Muscle layer of duodenum (tissue), 2 donors: ENCODE measurements at regions not wholly inside any gene's neighbourhood (a gene's known extent, or its start where the extent isn't known, plus 50 kb on each side); places are given as distances from the start of the nearest gene placed in this dataset.

Experiments used
- H3K27ac ChIP-seq: one replicate; pipeline ENCODE4 v1.7.0; 2013; ENCODE audit warnings: mild to moderate bottlenecking, low read length
- H3K27me3 ChIP-seq: one replicate; pipeline ENCODE4 v1.7.0; 2013; ENCODE audit warnings: low read depth, mild to moderate bottlenecking, control low read depth, low read length
- H3K36me3 ChIP-seq, 2 donors: one replicate each; pipeline ENCODE4 v1.7.0; 2013; ENCODE audit warnings: low read length in 2 of 2, control low read depth in 1 of 2, mild to moderate bottlenecking in 1 of 2; ENCODE audit not compliant: insufficient read depth in 2 of 2, control insufficient read depth in 1 of 2
- H3K4me1 ChIP-seq, 2 donors: one replicate each; pipeline ENCODE4 v1.7.0; 2013; ENCODE audit warnings: low read length in 2 of 2, mild to moderate bottlenecking in 2 of 2, control low read depth in 1 of 2, moderate library complexity in 1 of 2; ENCODE audit not compliant: insufficient read depth in 2 of 2, control insufficient read depth in 1 of 2
- H3K4me3 ChIP-seq, 2 donors: one replicate each; pipeline ENCODE4 v1.7.0; 2013; ENCODE audit warnings: low read length in 2 of 2, low read depth in 1 of 2, mild to moderate bottlenecking in 1 of 2
- H3K9me3 ChIP-seq, 2 donors: one replicate each; pipeline ENCODE4 v1.7.0; 2013; ENCODE audit warnings: low read length in 2 of 2, control low read depth in 1 of 2, mild to moderate bottlenecking in 1 of 2; ENCODE audit not compliant: control insufficient read depth in 1 of 2
- donor health status: healthy.

- H3K27ac ChIP-seq, result no peak overlapping the region
- H3K4me1 ChIP-seq, result no peaks in the 10 kb centered on the region
- no peaks in the 10 kb centered on the region for H3K27me3 ChIP-seq
- H3K36me3 ChIP-seq, result no peaks in the 10 kb centered on the region
- H3K4me3 ChIP-seq, result no peak overlapping the region
- no peaks in the 10 kb centered on the region for H3K9me3 ChIP-seq
Measured at GRCh38 chr1:239263801-239264200, 122.6 kb upstream of the CHRM3 start.

- H3K9me3 ChIP-seq, result no peaks in the 10 kb centered on the region
- no peaks in the 10 kb centered on the region for H3K4me1 ChIP-seq
- no peaks in the 10 kb centered on the region for H3K36me3 ChIP-seq
- no peak overlapping the region for H3K27ac ChIP-seq
- H3K27me3 ChIP-seq, result no peaks in the 10 kb centered on the region
- no peak overlapping the region for H3K4me3 ChIP-seq
Measured at GRCh38 chr1:239262538-239262937, 123.8 kb upstream of the CHRM3 start.

GRCh38 chr1:239261521-239261920, 124.8 kb upstream of the CHRM3 start:
- Histone ChIP-seq H3K4me1 (no peaks in the 10 kb centered on the region), H3K27ac (no peak overlapping the region), H3K36me3 (no peaks in the 10 kb centered on the region), H3K4me3 (no peak overlapping the region), H3K27me3 (no peaks in the 10 kb centered on the region), H3K9me3 (no peaks in the 10 kb centered on the region)

- H3K36me3 ChIP-seq, result no peaks in the 10 kb centered on the region
- no peak overlapping the region for H3K27ac ChIP-seq
- H3K9me3 ChIP-seq, result no peaks in the 10 kb centered on the region
- no peaks in the 10 kb centered on the region for H3K27me3 ChIP-seq
- H3K4me3 ChIP-seq, result no peak overlapping the region
- H3K4me1 ChIP-seq, result no peaks in the 10 kb centered on the region
Measured at GRCh38 chr1:239260842-239261241, 125.5 kb upstream of the CHRM3 start.

- Histone ChIP-seq H3K4me1 (no peaks in the 10 kb centered on the region), H3K27ac (no peak overlapping the region), H3K9me3 (no peaks in the 10 kb centered on the region), H3K27me3 (no peaks in the 10 kb centered on the region), H3K4me3 (no peak overlapping the region), H3K36me3 (no peaks in the 10 kb centered on the region)
Measured at GRCh38 chr1:239255628-239256160, 130.7 kb upstream of the CHRM3 start.

- Histone ChIP-seq H3K4me1 (no peaks in the 10 kb centered on the region), H3K9me3 (no peaks in the 10 kb centered on the region), H3K27me3 (no peaks in the 10 kb centered on the region), H3K36me3 (no peaks in the 10 kb centered on the region), H3K4me3 (no peak overlapping the region), H3K27ac (no peak overlapping the region)
Measured at GRCh38 chr1:239254999-239255398, 131.4 kb upstream of the CHRM3 start.

GRCh38 chr1:239253032-239253431, 133.3 kb upstream of the CHRM3 start:
- no peaks in the 10 kb centered on the region for H3K9me3 ChIP-seq
- H3K4me3 ChIP-seq, result no peak overlapping the region
- H3K36me3 ChIP-seq, result no peaks in the 10 kb centered on the region
- no peaks in the 10 kb centered on the region for H3K27me3 ChIP-seq
- no peaks in the 10 kb centered on the region for H3K4me1 ChIP-seq
- no peak overlapping the region for H3K27ac ChIP-seq

- H3K9me3 ChIP-seq, result no peaks in the 10 kb centered on the region
Measured at GRCh38 chr1:239250353-239251035, 135.9 kb upstream of the CHRM3 start.

GRCh38 chr1:239247285-239247684, 139.1 kb upstream of the CHRM3 start:
- H3K27ac ChIP-seq, result no peak overlapping the region
- no peaks in the 10 kb centered on the region for H3K27me3 ChIP-seq
- H3K4me1 ChIP-seq, result no peaks in the 10 kb centered on the region
- no peak overlapping the region for H3K4me3 ChIP-seq
- H3K36me3 ChIP-seq, result no peaks in the 10 kb centered on the region
- H3K9me3 ChIP-seq, result no peaks in the 10 kb centered on the region

More at GRCh38 chr1:239250353-239251035, 135.9 kb upstream of the CHRM3 start:
- no peaks in the 10 kb centered on the region for H3K36me3 ChIP-seq
- no peak overlapping the region for H3K4me3 ChIP-seq
- H3K27me3 ChIP-seq, result no peaks in the 10 kb centered on the region
- no peak overlapping the region for H3K27ac ChIP-seq
- no peaks in the 10 kb centered on the region for H3K4me1 ChIP-seq

- Histone ChIP-seq H3K9me3 (no peaks in the 10 kb centered on the region), H3K27ac (no peak overlapping the region), H3K36me3 (no peaks in the 10 kb centered on the region), H3K27me3 (no peaks in the 10 kb centered on the region), H3K4me1 (no peaks in the 10 kb centered on the region), H3K4me3 (no peak overlapping the region)
Measured at GRCh38 chr1:239244084-239244483, 142.3 kb upstream of the CHRM3 start.

- Histone ChIP-seq H3K36me3 (no peaks in the 10 kb centered on the region), H3K4me1 (no peaks in the 10 kb centered on the region), H3K27ac (no peak overlapping the region), H3K27me3 (no peaks in the 10 kb centered on the region), H3K4me3 (no peak overlapping the region), H3K9me3 (no peaks in the 10 kb centered on the region)
Measured at GRCh38 chr1:239243006-239243405, 143.4 kb upstream of the CHRM3 start.

- Histone ChIP-seq H3K4me3 (no peak overlapping the region), H3K27ac (no peak overlapping the region), H3K4me1 (no peaks in the 10 kb centered on the region), H3K9me3 (no peaks in the 10 kb centered on the region), H3K27me3 (no peaks in the 10 kb centered on the region), H3K36me3 (no peaks in the 10 kb centered on the region)
Measured at GRCh38 chr1:239242404-239242803, 144.0 kb upstream of the CHRM3 start.
